H9 (cell line): ENCODE measurements at regions not wholly inside any gene's neighbourhood (a gene's known extent, or its start where the extent isn't known, plus 50 kb on each side); places are given as distances from the start of the nearest gene placed in this dataset.

Experiments
- DNase-seq: peaks from one replicate; pipeline ENCODE4 v3.0.0-alpha.2; 2017
- H2AFZ ChIP-seq: one replicate; pipeline ENCODE4 v1.6.1; 2013; ENCODE audit warnings: mild to moderate bottlenecking, low read length, control low read depth, moderate library complexity
- H2AK5ac ChIP-seq: 2 replicates; pipeline ENCODE4 v1.6.1; 2013; ENCODE audit warnings: low read length, control low read depth, mixed read lengths; ENCODE audit not compliant: insufficient read length
- H2BK120ac ChIP-seq: one replicate; pipeline ENCODE4 v1.6.1; 2013; ENCODE audit warnings: low read depth, mild to moderate bottlenecking, low read length, control low read depth, inconsistent platforms; ENCODE audit not compliant: poor library complexity, severe bottlenecking
- H2BK12ac ChIP-seq: 2 replicates; pipeline ENCODE4 v1.6.1; 2013; ENCODE audit warnings: low read length, control low read depth, mixed read lengths, low read depth; ENCODE audit not compliant: insufficient read length
- H2BK15ac ChIP-seq: 2 replicates; pipeline ENCODE4 v1.6.1; 2013; ENCODE audit warnings: low read depth, low read length, control low read depth
- H2BK20ac ChIP-seq: one replicate; pipeline ENCODE4 v1.6.1; 2013; ENCODE audit warnings: low read depth, mild to moderate bottlenecking, low read length, control low read depth, inconsistent platforms; ENCODE audit not compliant: poor library complexity, severe bottlenecking
- H2BK5ac ChIP-seq: 2 replicates; pipeline ENCODE4 v1.6.1; 2013; ENCODE audit warnings: low read length, control low read depth, mixed read lengths; ENCODE audit not compliant: insufficient read length
- H3K14ac ChIP-seq: 2 replicates; pipeline ENCODE4 v1.6.1; 2013; ENCODE audit warnings: low read length, control low read depth; ENCODE audit not compliant: insufficient read depth
- H3K18ac ChIP-seq: 2 replicates; pipeline ENCODE4 v1.6.1; 2013; ENCODE audit warnings: low read depth, mild to moderate bottlenecking, mixed read lengths, low read length, control low read depth; ENCODE audit not compliant: insufficient read length
- H3K23ac ChIP-seq: 2 replicates; pipeline ENCODE4 v1.6.1; 2013; ENCODE audit warnings: low read length, control low read depth, mixed read lengths, low read depth; ENCODE audit not compliant: insufficient read length
- H3K23me2 ChIP-seq: 2 replicates; pipeline ENCODE4 v1.6.1; 2013; ENCODE audit warnings: low read depth, mild to moderate bottlenecking, mixed read lengths, low read length, control low read depth; ENCODE audit not compliant: insufficient read length, poor library complexity, severe bottlenecking
- H3K27ac ChIP-seq: 2 replicates; pipeline ENCODE4 v1.5.1; 2013; ENCODE audit warnings: low read length, control low read depth, mixed read lengths, low read depth; ENCODE audit not compliant: insufficient read length
- H3K27me3 ChIP-seq: 2 replicates; pipeline ENCODE4 v1.6.1; 2013; ENCODE audit warnings: low read length, control low read depth, inconsistent platforms; ENCODE audit not compliant: insufficient read depth
- H3K4ac ChIP-seq: 2 replicates; pipeline ENCODE4 v1.6.1; 2013; ENCODE audit warnings: low read depth, mild to moderate bottlenecking, control low read depth, inconsistent platforms, low read length, moderate library complexity
- H3K4me1 ChIP-seq: 2 replicates; pipeline ENCODE4 v1.6.1; 2013; ENCODE audit warnings: low read length, control low read depth, inconsistent platforms; ENCODE audit not compliant: insufficient read depth
- H3K4me2 ChIP-seq: 2 replicates; pipeline ENCODE4 v1.6.1; 2013; ENCODE audit warnings: low read length, control low read depth, mixed read lengths; ENCODE audit not compliant: insufficient read length, insufficient read depth
- H3K56ac ChIP-seq: 2 replicates; pipeline ENCODE4 v1.6.1; 2013; ENCODE audit warnings: low read depth, mild to moderate bottlenecking, mixed read lengths, low read length, control low read depth; ENCODE audit not compliant: insufficient read length
- H3K79me1 ChIP-seq: 2 replicates; pipeline ENCODE4 v1.6.1; 2013; ENCODE audit warnings: low read depth, mild to moderate bottlenecking, moderate library complexity, low read length, control low read depth, inconsistent platforms; ENCODE audit not compliant: insufficient read depth, poor library complexity, severe bottlenecking
- H3K79me2 ChIP-seq: 2 replicates; pipeline ENCODE4 v1.6.1; 2013; ENCODE audit warnings: low read length, control low read depth, inconsistent platforms; ENCODE audit not compliant: insufficient read depth
- H3K9ac ChIP-seq: 2 replicates; pipeline ENCODE4 v1.6.1; 2013; ENCODE audit warnings: low read length, control low read depth, mixed read lengths; ENCODE audit not compliant: insufficient read length; ENCODE audit errors: extremely low read depth
- H3K9me3 ChIP-seq: one replicate; pipeline ENCODE4 v1.6.1; 2013; ENCODE audit warnings: low read depth, low read length, inconsistent platforms; ENCODE audit not compliant: control insufficient read depth
- H3T11ph ChIP-seq: one replicate; pipeline ENCODE4 v1.6.1; 2013; ENCODE audit warnings: mild to moderate bottlenecking, low read length, control low read depth, inconsistent platforms
- H4K20me1 ChIP-seq: one replicate; pipeline ENCODE4 v1.6.1; 2013; ENCODE audit not compliant: control insufficient read depth, insufficient read length, insufficient read depth
- H4K5ac ChIP-seq: 2 replicates; pipeline ENCODE4 v1.6.1; 2013; ENCODE audit warnings: low read depth, mild to moderate bottlenecking, mixed read lengths, low read length, control low read depth; ENCODE audit not compliant: insufficient read length
- H4K8ac ChIP-seq: replicated peaks from 2 replicates; pipeline ENCODE4 v1.6.1; 2013; ENCODE audit warnings: low read length, control low read depth, mixed read lengths, low read depth; ENCODE audit not compliant: insufficient read length
- H4K91ac ChIP-seq: 2 replicates; pipeline ENCODE4 v1.6.1; 2013; ENCODE audit warnings: low read depth, mild to moderate bottlenecking, moderate library complexity, mixed read lengths, low read length, control low read depth; ENCODE audit not compliant: insufficient read length
- H3K27ac Mint-ChIP-seq, 3 experiments: 2 replicates in 2 of 3; 3 replicates in 1 of 3; pipeline ENCODE4 v1.8.0; 2020 to 2021; ENCODE audit warnings: mixed read lengths in 3 of 3, mild to moderate bottlenecking in 1 of 3, moderate library complexity in 1 of 3
- H3K27me3 Mint-ChIP-seq: 2 replicates; pipeline ENCODE4 v1.8.0; 2021; ENCODE audit warnings: low read depth, mild to moderate bottlenecking, moderate library complexity, mixed read lengths
- H3K36me3 Mint-ChIP-seq, 3 experiments: 2 replicates in 2 of 3; 3 replicates in 1 of 3; pipeline ENCODE4 v1.8.0; 2020 to 2021; ENCODE audit warnings: low read depth in 3 of 3, mixed read lengths in 3 of 3; ENCODE audit not compliant: insufficient read depth in 1 of 3
- H3K4me1 Mint-ChIP-seq, 2 experiments: 2 replicates each; pipeline ENCODE4 v1.8.0; 2020; ENCODE audit warnings: mixed read lengths in 2 of 2
- H3K4me3 Mint-ChIP-seq, 2 experiments: 2 replicates in 1 of 2; 3 replicates in 1 of 2; pipeline ENCODE4 v1.8.0; 2020 to 2021; ENCODE audit warnings: mild to moderate bottlenecking in 2 of 2, mixed read lengths in 2 of 2, moderate library complexity in 1 of 2
- H3K9me3 Mint-ChIP-seq, 2 experiments: 2 replicates in 1 of 2; 3 replicates in 1 of 2; pipeline ENCODE4 v1.8.0; 2020; ENCODE audit warnings: mild to moderate bottlenecking in 2 of 2, mixed read lengths in 2 of 2, moderate library complexity in 1 of 2
- WGBS: extraction: QIAGEN DNeasy Blood & Tissue Kit; methylation state at CpG from one replicate; pipeline ENCODE4 v1.1.7; 2013; ENCODE audit warnings: missing lambda C conversion rate, low lambda C conversion rate, mixed read lengths; ENCODE audit not compliant: insufficient read length; ENCODE audit errors: extremely low coverage; 5-methylcytosine and 5-hydroxymethylcytosine counted together
- TF ChIP-seq, protein P1 (sequence below): fragments of 200-600 bp; sonication (generic); conservative IDR thresholded peaks from 3 replicates; pipeline ENCODE4 v1.8.0; 2021; ENCODE audit warnings: antibody characterized with exemption, mild to moderate bottlenecking

DNA sequence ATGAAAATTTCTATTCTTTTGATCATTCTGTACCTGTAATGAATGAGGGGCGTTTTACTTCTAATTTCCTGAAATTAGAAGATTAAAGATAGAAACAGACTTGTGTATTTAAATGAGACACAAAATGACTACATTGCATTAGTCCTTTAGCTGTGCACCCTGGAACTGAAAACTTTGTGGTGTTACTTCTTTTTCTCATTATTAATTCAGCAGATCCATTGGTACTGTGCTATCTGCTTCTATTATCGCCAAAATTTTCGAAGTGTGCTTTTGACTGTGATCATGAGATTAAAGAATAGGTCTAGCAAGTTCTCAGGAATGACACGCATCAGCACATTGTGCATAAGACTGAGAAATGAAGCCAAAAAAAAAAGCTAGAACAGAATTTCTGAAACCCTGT lies 1938.9 kb upstream of the TENM3 start:
- Histone ChIP-seq H3K9ac (no peak overlapping the region), H3T11ph (no peak overlapping the region), H3K14ac (no peak overlapping the region), H3K27ac (no peak overlapping the region), H3K23ac (no peak overlapping the region), H3K27me3 (no peaks in the 10 kb centered on the region), H2BK15ac (no peak overlapping the region), H2BK5ac (no peak overlapping the region), H3K23me2 (no peaks in the 10 kb centered on the region), H2BK20ac (no peak overlapping the region), H3K56ac (no peak overlapping the region), H3K4me1 (no peaks in the 10 kb centered on the region), H4K20me1 (no peaks in the 10 kb centered on the region), H2AFZ (no peak overlapping the region), H4K8ac (no peak overlapping the region), H2BK12ac (no peak overlapping the region), H2AK5ac (no peak overlapping the region), H2BK120ac (no peak overlapping the region), H3K79me1 (no peaks in the 10 kb centered on the region), H4K5ac (no peak overlapping the region), H3K9me3 (no peaks in the 10 kb centered on the region), H3K18ac (no peak overlapping the region), H3K79me2 (no peaks in the 10 kb centered on the region), H3K4ac (no peak overlapping the region), H3K4me2 (no peak overlapping the region), H4K91ac (no peak overlapping the region)
- Mint-ChIP-seq H3K27me3 (no peaks in the 10 kb centered on the region), H3K4me1 (no peaks in the 10 kb centered on the region), H3K36me3 (no peaks in the 10 kb centered on the region), H3K9me3 (no peaks in the 10 kb centered on the region; a peak in 1 of 5 replicates), H3K27ac (no peak overlapping the region), H3K4me3 (no peak overlapping the region)
- TF ChIP-seq, protein P1, sequence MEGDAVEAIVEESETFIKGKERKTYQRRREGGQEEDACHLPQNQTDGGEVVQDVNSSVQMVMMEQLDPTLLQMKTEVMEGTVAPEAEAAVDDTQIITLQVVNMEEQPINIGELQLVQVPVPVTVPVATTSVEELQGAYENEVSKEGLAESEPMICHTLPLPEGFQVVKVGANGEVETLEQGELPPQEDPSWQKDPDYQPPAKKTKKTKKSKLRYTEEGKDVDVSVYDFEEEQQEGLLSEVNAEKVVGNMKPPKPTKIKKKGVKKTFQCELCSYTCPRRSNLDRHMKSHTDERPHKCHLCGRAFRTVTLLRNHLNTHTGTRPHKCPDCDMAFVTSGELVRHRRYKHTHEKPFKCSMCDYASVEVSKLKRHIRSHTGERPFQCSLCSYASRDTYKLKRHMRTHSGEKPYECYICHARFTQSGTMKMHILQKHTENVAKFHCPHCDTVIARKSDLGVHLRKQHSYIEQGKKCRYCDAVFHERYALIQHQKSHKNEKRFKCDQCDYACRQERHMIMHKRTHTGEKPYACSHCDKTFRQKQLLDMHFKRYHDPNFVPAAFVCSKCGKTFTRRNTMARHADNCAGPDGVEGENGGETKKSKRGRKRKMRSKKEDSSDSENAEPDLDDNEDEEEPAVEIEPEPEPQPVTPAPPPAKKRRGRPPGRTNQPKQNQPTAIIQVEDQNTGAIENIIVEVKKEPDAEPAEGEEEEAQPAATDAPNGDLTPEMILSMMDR, result no peak
- no CpG with 5 or more reads among the region's 4 CpGs for WGBS
- no peak for DNase-seq
